ENCODE measurements at regions not wholly inside any gene's neighbourhood (a gene's known extent, or its start where the extent isn't known, plus 50 kb on each side); places are given as distances from the start of the nearest gene placed in this dataset.

GRCh38 chr16:8426569-8426968 lies 163.7 kb downstream of the TMEM114 start:
- no peak for DNase-seq
- Histone ChIP-seq H3K27me3 (replicated peaks; ENCODE audit: control insufficient read depth, insufficient read depth, low read length) (no peaks in the 10 kb centered on the region), H3K9me3 (no peaks in the 10 kb centered on the region), H3K4me3 (ENCODE audit: low read depth, low read length) (no peak overlapping the region), H3K36me3 (ENCODE audit: control insufficient read depth, insufficient read depth, low read length) (no peaks in the 10 kb centered on the region), H3K4me1 (no peaks in the 10 kb centered on the region)
- Mint-ChIP-seq H3K4me3 (ENCODE audit: unreplicated experiment) (no peak overlapping the region), H3K27me3 (ENCODE audit: insufficient read depth, unreplicated experiment) (peaks cover 15% of the 10 kb centered on the region), H3K4me1 (ENCODE audit: low read depth, unreplicated experiment) (no peaks in the 10 kb centered on the region), H3K27ac (ENCODE audit: unreplicated experiment) (no peak overlapping the region), H3K36me3 (ENCODE audit: insufficient read depth, unreplicated experiment) (no peaks in the 10 kb centered on the region), H3K9me3 (ENCODE audit: unreplicated experiment) (no peaks in the 10 kb centered on the region)
- ChIA-PET POLR2A (no interaction called here), CTCF (no interaction called here)
- TF ChIP-seq CTCF (IDR thresholded peaks at IDR 0.05; ENCODE audit: insufficient read depth in 1 of 2, low read depth in 1 of 2, low read length in 1 of 2, severe bottlenecking in 1 of 2, unreplicated experiment in 1 of 2): no peak
- no TSS peak for BruUV-seq (replicated peaks)
- intact Hi-C loops (cut with micrococcal nuclease; ENCODE audit: unreplicated experiment): no loop called here

GRCh38 chr16:8417145-8417544 lies 173.2 kb downstream of the TMEM114 start:
- no TSS peak for BruUV-seq (replicated peaks)
- Mint-ChIP-seq H3K4me3 (ENCODE audit: unreplicated experiment) (no peak overlapping the region), H3K9me3 (ENCODE audit: unreplicated experiment) (no peaks in the 10 kb centered on the region), H3K36me3 (ENCODE audit: insufficient read depth, unreplicated experiment) (no peaks in the 10 kb centered on the region), H3K27ac (ENCODE audit: unreplicated experiment) (no peak overlapping the region), H3K4me1 (ENCODE audit: low read depth, unreplicated experiment) (no peaks in the 10 kb centered on the region), H3K27me3 (ENCODE audit: insufficient read depth, unreplicated experiment) (peaks cover 4% of the 10 kb centered on the region)
- DNase-seq: no peak
- Histone ChIP-seq H3K36me3 (ENCODE audit: control insufficient read depth, insufficient read depth, low read length) (no peaks in the 10 kb centered on the region), H3K4me3 (ENCODE audit: low read depth, low read length) (no peak overlapping the region), H3K4me1 (no peaks in the 10 kb centered on the region), H3K9me3 (no peaks in the 10 kb centered on the region), H3K27me3 (replicated peaks; ENCODE audit: control insufficient read depth, insufficient read depth, low read length) (no peaks in the 10 kb centered on the region)
- ChIA-PET CTCF (no interaction called here), POLR2A (no interaction called here)
- no peak for TF ChIP-seq CTCF (IDR thresholded peaks at IDR 0.05; ENCODE audit: insufficient read depth in 1 of 2, low read depth in 1 of 2, low read length in 1 of 2, severe bottlenecking in 1 of 2, unreplicated experiment in 1 of 2)
- intact Hi-C loops (cut with micrococcal nuclease; ENCODE audit: unreplicated experiment): no loop called here

DNA sequence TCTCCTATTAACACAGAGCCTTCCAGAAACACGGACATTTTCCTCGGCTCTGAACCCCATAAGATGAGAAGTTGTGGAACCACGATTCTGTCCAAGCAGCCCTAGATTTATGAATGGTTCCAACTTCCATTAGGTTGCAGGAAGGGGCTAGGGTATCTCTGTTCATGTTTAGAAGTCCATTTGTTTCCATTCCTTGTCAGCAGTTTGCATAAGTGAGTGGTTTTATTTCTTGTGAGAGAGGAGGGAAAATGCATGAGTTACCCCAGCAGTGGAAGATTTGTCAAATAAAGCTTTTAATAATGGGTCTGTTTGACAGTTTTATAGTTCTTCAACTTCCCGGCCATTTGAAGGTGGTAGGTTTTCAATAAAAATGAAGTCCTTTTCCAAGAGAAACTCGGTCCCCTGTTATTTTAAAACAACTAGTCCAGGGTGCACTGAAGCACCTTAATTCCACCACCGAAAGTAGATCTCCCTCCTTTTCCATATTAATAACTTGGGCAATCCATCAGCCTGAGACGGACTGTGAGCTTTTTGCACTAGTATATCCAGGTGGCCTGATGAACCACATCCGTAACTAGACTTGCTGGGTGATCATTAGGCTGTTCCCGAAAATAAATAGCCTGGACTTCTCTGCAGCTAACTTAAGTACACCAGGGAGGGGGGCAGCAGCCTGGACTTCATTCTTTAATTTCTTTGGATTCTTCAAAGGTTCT lies 181.3 kb downstream of the TMEM114 start:
- no peak for TF ChIP-seq CTCF (IDR thresholded peaks at IDR 0.05; ENCODE audit: insufficient read depth in 1 of 2, low read depth in 1 of 2, low read length in 1 of 2, severe bottlenecking in 1 of 2, unreplicated experiment in 1 of 2)
- Mint-ChIP-seq H3K27ac (ENCODE audit: unreplicated experiment) (no peak overlapping the region), H3K4me1 (ENCODE audit: low read depth, unreplicated experiment) (no peaks in the 10 kb centered on the region), H3K36me3 (ENCODE audit: insufficient read depth, unreplicated experiment) (no peaks in the 10 kb centered on the region), H3K27me3 (ENCODE audit: insufficient read depth, unreplicated experiment) (peaks cover 6% of the 10 kb centered on the region), H3K9me3 (ENCODE audit: unreplicated experiment) (no peaks in the 10 kb centered on the region), H3K4me3 (ENCODE audit: unreplicated experiment) (no peak overlapping the region)
- DNase-seq: no peak
- no TSS peak for BruUV-seq (replicated peaks)
- Histone ChIP-seq H3K36me3 (ENCODE audit: control insufficient read depth, insufficient read depth, low read length) (no peaks in the 10 kb centered on the region), H3K4me3 (ENCODE audit: low read depth, low read length) (no peak overlapping the region), H3K9me3 (no peaks in the 10 kb centered on the region), H3K4me1 (no peaks in the 10 kb centered on the region), H3K27me3 (replicated peaks; ENCODE audit: control insufficient read depth, insufficient read depth, low read length) (no peaks in the 10 kb centered on the region)
- ChIA-PET CTCF (no interaction called here), POLR2A (no interaction called here)
- intact Hi-C loops (cut with micrococcal nuclease; ENCODE audit: unreplicated experiment): no loop called here

All from Caco-2 (cell line).